NT2/D1 (cell line): ENCODE measurements at regions not wholly inside any gene's neighbourhood (a gene's known extent, or its start where the extent isn't known, plus 50 kb on each side); places are given as distances from the start of the nearest gene placed in this dataset.

Experiments
- YY1 ChIP-seq: IDR thresholded peaks from 2 replicates; pipeline ENCODE4 v1.6.1; 2011; ENCODE audit not compliant: insufficient read length, insufficient read depth
- ZNF274 ChIP-seq: IDR thresholded peaks from 2 replicates; pipeline ENCODE4 v1.6.1; 2011; ENCODE audit warnings: mild to moderate bottlenecking, low read depth, low read length

DNA sequence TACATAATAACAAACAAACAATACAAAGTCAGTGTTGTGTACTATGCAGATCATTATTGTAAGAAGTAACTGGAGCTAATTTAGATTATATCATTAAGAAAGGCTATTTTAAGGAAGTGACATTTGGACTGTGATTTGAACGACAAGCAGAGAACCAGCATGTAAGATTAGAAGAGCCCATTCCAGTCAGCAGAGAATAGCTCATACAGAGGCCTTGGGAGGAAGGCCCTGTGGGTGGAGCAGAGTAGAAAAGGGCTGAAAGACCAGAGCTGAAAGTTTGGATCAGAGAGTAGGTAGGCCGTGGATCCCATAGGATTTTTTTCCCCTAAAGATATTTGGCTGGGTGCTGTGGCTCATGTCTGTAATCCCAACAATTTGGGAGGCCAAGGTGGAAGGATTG, 190.1 kb downstream of the OMA1 start:
- no peak for TF ChIP-seq ZNF274
- TF ChIP-seq YY1 = no peak
